ENCODE measurements at regions not wholly inside any gene's neighbourhood (a gene's known extent, or its start where the extent isn't known, plus 50 kb on each side); places are given as distances from the start of the nearest gene placed in this dataset.
"Not testable (repeated sequence)": the region's sequence is repeated elsewhere in the genome, so short reads cannot be mapped to it uniquely, and the experiment has no call there.

DNA sequence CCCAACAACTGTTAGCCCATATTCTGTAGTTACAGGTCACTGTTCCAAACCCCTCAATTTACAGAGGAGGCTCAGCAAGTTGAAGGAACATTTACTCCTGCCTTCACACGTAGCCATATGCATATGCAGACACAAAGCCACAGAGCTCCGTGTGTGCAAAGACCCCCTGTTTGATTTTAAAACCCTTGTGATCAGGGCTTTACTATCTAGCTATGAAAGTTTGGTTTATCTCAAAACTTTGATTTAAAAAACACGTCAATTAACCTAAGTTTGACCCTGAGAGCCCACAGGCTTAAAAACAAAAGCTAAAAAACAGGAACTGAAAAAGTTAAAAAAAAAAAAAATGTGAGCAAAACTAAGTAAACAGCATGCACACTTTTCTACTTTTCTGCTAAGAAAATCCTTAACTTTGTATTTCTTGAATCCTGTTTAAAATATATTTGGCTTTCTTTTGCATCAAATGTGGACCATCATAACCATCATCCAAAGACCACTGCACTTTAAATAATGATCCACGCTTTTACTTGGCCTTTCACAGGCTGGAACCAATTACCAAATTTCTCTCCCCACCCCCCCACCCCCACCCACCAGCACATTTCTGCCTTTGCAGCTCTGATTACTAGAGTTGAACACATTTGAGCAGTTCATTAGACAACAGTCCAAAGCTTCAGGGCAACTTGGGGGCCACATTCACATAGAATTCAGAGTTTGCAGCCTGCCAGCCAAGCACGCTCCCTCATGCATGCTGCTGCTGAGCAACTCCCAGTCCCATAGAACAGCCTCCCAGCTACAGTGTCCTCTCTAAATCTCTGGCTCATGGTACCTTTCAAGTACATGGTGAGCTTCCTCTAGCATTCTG is 128.8 kb upstream of the MAP3K1 start:
- DNase-seq, result no peak

DNA sequence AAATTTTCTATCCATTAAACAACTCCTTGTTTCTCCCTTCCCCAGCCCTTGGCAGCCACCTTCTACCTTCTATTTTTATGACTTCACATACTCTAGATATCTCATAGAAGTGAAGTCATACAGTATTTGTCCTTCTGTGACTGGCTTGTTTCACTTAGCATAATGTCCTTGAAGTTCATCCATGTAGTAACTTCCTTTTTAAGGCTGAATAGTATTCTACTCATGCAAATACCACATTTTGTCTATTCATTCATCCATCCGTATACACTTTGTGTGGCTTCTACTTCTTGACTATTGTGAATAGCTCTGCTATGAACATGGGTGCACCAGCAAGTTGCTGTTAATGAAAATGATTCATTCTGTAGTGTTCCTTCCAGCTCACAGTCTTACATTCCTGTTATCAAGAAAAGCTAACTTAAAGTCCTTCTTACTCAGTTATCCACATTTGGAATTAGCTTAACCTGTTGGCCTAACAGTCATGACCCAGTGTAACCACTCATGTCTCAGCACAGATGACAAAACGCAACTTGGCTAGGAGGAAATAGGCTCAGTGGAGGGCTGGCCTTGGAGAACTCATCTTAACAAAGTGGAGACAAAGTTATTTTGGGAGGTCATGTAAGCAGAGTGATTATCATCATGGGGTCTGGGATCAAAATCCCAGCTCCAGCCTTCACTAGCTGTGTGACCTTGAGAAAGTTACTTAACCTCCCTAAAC is 129.7 kb upstream of the MAP3K1 start:
- no peak for DNase-seq

DNA sequence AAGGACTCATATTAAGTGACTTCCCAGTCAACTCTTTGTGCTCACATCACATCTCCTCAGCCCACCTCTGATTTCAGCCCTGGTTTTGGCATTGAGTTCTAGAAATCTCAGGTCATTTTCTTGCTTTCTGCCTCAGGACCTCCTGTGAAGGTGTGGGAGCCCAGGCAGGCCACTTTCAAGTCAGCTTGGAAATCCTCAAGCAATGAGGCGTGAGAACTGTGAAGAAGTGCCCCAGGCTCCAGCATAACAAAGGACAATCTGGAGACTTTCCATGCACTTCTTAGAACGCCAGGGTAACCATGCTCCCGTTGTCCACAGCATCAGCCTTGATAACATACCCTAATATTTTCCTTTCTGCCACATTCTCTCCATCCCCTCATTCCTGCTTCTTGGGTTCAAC is 131.2 kb upstream of the MAP3K1 start:
- DNase-seq, result no peak

DNA sequence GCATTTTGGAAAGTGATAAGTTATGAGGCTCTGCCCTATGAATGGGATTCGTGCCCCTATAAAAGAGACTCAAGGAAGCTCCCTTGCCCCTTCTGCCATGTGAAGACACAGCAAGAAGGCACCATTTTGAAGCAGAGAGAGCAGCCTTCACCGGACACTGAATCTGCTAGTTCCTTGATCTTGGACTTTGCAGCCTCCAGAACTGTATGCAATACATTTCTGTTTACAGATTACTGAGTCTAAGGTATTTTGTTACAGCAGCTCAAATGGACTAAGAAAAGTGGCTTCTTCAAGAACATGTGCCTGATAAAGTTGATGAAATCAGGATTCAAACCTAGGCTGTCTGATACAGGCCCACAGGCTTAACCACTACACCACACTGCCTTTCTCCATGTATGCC is 131.6 kb upstream of the MAP3K1 start:
- no peak for DNase-seq

DNA sequence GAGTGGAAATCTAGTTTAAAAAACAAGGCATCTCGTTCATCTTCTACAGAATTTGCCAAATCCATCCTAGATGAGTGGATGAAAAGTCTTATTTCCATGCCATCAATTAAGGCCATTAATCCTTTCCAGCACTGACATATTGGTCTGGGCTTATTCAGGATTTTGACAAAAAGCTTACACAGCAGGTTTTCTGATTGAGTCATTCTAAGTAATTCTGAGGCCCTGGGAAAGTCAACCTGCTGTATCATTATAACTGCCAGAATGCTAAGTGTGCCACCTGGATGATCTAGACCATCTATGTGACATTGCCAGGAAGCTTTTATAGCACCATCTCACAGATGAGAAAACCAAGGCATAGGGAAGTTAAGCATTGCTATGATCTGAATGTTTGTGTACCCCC is 132.1 kb upstream of the MAP3K1 start:
- DNase-seq, result no peak

- no peak for DNase-seq
These were observed 134.0 kb upstream of the MAP3K1 start for GRCh38 chr5:56681346-56681745.

DNA sequence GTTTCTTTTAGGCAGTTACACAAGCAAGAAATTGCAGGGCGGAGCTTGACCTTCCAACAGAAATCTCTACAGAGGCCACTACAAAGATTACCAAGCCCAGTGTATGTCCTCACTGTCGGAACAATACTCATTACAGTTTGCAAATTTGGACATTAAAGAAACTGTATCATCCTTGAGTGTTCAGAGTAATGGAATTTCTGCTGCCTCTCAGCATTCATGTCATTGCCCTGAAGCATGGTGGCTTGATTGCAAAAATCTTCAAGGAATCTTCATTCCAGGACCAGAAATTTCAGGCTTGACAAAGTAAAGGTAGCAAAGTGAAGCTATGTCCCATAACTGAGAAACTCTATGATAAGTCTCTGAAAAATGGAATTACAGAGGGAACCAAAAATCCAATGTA is 134.6 kb upstream of the MAP3K1 start:
- DNase-seq, result no peak

DNA sequence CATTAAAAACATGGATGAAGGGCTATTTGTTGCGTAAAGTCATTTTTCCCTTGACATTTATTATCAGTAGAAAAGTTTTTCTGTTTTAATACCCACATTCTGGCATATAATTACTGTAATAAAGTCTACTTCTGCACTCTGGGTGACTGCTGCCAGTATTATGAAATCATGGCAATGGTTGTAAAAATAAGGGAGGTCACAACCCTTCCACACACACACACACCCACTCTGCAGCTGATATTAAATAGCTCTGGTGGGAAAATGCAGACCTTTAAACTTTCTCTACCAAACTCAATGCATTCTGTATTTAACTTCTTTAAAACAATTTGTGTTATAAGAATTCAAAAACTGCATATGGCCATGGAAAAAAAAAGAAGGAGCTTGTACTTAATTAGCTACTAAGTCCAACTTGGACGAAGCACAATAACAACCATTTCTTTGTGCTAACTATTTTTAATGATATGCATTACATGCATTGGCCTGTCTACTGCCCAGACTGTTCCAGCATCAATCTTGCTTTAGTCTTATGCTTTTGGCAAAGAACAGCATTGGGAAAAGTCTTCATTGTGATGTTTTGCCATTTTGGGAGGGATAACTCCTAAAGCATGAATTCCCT is 137.6 kb upstream of the MAP3K1 start:
- DNase-seq, result no peak

GRCh38 chr5:56676091-56676768 is 139.1 kb upstream of the MAP3K1 start:
- DNase-seq, result no peak

DNA sequence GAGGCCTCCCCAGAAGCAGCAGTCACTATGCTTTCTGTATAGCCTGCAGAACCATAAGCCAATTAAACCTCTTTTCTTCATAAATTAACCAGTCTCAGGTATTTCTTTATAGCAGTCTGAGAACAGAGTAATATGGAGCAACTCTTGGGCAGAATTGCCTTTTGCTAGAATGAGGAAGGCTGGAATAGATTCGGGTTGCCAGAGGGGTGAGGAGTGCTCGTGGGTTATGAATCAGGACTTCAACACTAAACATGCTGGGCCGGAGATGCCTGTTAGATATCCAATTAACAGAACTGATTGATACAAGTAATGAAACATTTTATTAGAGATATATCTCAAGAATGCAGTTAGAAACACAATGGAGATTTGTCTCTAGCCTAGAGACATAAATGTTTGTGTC is 140.9 kb upstream of the MAP3K1 start:
- no peak for DNase-seq

- no peak for DNase-seq
These were observed 142.2 kb upstream of the MAP3K1 start for GRCh38 chr5:56673171-56673570.

- DNase-seq, result no peak
These were observed 143.8 kb upstream of the MAP3K1 start for GRCh38 chr5:56671571-56671970.

DNA sequence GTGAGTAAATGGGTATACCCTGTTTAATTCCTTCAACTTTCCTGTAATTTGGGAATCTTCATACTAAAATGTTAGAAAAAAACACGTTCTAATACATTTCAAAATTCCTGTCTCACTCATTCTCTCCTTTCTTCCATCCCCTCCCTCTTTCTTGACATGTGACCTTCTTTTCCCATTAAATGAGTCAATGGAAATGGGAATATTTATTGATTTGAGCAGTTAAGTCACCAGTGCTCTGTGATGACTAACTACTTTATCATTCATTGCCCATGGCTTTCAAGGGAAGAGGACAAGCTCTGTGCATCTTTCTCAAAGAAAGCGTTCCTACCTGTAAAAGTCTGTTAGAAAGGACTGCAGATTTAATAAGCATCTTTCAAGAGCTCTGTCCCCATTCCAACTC is 144.4 kb upstream of the MAP3K1 start:
- no peak for DNase-seq

GRCh38 chr5:56669534-56670483 is 145.5 kb upstream of the MAP3K1 start:
- DNase-seq, result peak; percentile 43

- DNase-seq, result no peak
These were observed 146.4 kb upstream of the MAP3K1 start for GRCh38 chr5:56668996-56669395.

GRCh38 chr5:56667692-56668091 is 147.7 kb upstream of the MAP3K1 start:
- DNase-seq, result no peak

DNA sequence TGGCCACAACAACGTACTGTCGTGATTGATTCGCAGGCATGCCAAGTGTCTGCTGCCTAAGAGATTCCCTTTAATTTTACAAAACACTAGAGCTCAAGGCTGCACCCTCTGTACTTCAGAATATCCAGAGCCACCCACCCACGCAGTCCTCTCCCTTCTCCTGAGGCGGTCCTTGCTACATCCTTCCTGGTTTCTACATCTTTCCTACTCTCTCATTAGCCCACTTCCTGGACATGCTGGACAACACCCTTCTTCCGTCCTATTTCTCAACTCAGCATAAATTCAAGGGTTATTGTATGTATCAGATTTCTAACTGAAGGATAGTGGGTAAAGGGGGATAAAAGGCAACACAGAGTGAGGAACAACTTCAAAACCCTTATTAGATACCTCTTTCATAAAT is 148.4 kb upstream of the MAP3K1 start:
- no peak for DNase-seq

DNA sequence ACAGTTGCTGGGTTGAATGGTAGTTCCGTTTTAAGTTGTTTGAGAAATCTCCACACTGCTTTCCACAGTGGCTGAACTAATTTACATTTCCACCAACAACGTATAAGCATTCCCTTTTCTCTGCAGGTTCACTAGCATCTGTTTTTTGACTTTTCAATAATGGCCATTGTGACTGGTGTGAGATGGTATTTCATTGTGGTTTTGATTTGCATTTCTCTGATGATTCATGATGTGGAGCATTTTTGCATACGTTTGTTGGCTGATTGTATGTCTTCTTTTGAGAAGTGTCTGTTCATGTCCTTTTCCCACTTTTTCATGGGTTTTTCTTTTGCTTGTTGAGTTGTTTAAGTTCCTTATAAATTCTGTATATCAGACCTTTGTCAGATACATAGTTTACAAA is 150.2 kb upstream of the MAP3K1 start:
- DNase-seq, result not testable (repeated sequence)

DNA sequence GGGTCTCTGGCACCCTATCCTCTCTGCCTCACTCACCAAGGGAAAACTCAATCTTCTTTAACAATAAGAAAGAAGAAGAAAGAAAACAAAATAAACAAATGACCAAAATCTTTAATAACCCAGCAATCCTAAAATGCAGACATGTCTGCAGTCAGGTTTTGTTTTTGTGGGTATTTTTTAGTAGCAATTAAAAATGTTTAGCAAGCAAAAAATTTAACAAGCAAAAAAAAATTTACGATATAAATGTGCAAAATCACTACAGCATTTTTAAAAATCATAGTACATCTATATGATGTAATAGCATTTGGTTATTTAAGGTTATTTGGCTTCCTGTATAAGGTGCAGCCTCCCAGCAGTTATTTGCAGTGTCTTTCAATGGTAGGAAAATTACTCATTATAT is 151.3 kb upstream of the MAP3K1 start:
- DNase-seq, result no peak

GRCh38 chr5:56663523-56663922 is 151.8 kb upstream of the MAP3K1 start:
- no peak for DNase-seq

DNA sequence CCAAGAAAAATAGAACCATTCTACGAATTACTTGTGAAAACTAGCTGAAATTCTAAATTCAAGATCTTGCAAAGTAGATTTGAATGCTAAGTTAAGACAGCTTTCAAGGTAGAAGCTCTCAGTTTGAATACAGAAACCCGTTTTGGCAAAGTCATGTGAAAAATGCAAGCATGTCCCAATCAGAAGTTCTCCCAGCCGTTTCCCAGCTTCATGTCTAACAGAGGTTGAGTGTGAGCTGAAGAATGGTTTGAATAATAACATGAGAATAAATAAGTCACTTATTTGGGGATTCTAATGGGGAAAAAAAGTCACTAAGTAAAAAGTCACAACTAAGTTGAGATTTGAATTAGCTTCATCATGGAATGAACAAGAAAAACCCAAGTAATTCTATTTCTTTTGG is 152.5 kb upstream of the MAP3K1 start:
- DNase-seq, result no peak

DNA sequence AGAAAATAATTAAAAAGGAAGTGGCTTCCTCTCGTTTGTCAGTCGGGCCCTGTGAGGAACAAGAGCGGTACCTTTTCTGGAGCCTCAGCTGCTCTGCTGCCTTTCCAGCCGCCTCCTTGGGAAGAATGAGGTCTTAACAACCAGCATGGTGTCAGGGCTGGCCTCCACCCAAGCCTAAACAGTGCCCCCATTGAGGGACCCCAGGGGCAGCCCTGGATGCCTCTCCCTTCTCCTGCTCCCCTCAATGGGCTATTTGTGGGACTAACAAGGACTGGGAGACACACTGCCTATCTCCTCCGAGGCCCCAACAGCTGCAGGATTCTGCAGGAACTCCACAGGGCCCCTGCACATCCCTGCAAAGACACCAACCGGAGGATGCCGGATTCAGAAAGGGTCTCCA is 155.4 kb upstream of the MAP3K1 start:
- DNase-seq, result no peak
